HAP-1 (cell line): ENCODE measurements at regions not wholly inside any gene's neighbourhood (a gene's known extent, or its start where the extent isn't known, plus 50 kb on each side); places are given as distances from the start of the nearest gene placed in this dataset.

ENCODE experiments used
- DNase-seq, 2 experiments: peaks; one replicate each; pipeline ENCODE4 v3.0.0-alpha.2; 2016 to 2020; ENCODE audit warnings: low spot score in 2 of 2
- H3K27me3 ChIP-seq: fragments of 250-450 bp; sonication (Bioruptor Pico); 2 replicates; pipeline ENCODE4 v1.5.1; 2020; ENCODE audit warnings: low read depth, mild to moderate bottlenecking, moderate library complexity
- H3K36me3 ChIP-seq: fragments of 250-450 bp; sonication (Bioruptor Pico); replicated peaks from 2 replicates; pipeline ENCODE4 v1.5.1; 2020; ENCODE audit warnings: mild to moderate bottlenecking
- H3K4me1 ChIP-seq: fragments of 250-450 bp; sonication (Bioruptor Pico); 2 replicates; pipeline ENCODE4 v1.5.1; 2020; ENCODE audit warnings: mild to moderate bottlenecking
- H3K4me3 ChIP-seq: fragments of 250-450 bp; sonication (Bioruptor Pico); 2 replicates; pipeline ENCODE4 v1.5.1; 2020; ENCODE audit warnings: mild to moderate bottlenecking, moderate library complexity
- H3K9me3 ChIP-seq: fragments of 250-450 bp; sonication (Bioruptor Pico); 2 replicates; pipeline ENCODE4 v1.5.1; 2020; ENCODE audit warnings: mild to moderate bottlenecking, moderate library complexity
- in situ Hi-C: fragments of 300-500 bp; cut with MboI; formaldehyde crosslinking; loops from 3 replicates; pipeline ENCODE4 v1.14.3; 2020; ENCODE audit warnings: low sequenced_read_pairs, inconsistent platforms, mixed read lengths

DNA sequence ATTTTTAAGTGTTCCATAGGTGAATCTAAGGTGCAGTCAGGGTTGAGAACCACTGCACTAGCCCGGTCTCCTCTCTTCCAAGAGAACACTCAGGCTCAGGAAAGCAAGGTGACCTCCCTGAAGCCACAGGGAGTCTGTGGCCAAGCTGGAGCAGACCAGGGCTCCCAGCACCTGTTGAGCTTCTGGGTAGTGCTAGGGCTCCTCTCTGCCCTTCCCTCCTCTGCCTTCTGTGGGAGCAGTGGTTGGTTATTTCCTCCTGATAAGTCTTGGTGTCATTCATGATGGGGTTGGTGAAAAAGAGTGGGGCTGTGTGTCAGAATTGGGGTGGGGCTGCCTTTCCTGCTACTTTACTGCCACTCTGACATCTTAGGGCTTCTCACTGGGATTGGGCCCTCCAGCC is 163.1 kb upstream of the UMPS start:
- in situ Hi-C loops: no loop called here
- DNase-seq: no peak

DNA sequence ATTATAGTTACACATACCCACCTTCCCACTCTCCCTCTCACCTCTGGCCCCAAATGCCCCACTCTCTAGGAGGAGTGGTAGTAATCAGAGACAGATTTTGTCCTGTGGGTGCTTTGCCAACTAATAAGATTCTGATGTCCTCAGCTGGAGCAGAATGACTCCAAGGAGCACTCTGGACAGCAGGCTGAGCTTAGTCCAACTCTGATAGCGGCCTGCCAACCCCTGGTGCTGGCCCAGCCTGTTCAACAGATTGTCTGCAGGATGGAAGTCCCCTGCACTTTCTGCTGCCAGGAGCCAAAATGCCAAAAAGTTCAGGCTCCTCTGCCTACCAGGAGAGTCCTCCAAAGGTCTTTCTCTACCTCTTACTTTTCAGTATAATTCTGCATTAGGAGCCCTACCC is 160.5 kb upstream of the UMPS start:
- no peak overlapping the region for H3K4me3 ChIP-seq
- H3K27me3 ChIP-seq: peaks cover 4% of the 10 kb centered on the region; the same call in 1 of the 2 replicates
- in situ Hi-C loops: no loop called here
- no peak for DNase-seq
- H3K9me3 ChIP-seq: no peaks in the 10 kb centered on the region
- no peaks in the 10 kb centered on the region for H3K36me3 ChIP-seq
- H3K4me1 ChIP-seq: no peaks in the 10 kb centered on the region

More for the DNA sequence above, 163.1 kb upstream of the UMPS start:
- H3K36me3 ChIP-seq: no peaks in the 10 kb centered on the region
- no peaks in the 10 kb centered on the region for H3K9me3 ChIP-seq
- H3K27me3 ChIP-seq: peaks cover 4% of the 10 kb centered on the region; the same call in 1 of the 2 replicates
- H3K4me1 ChIP-seq: no peaks in the 10 kb centered on the region
- H3K4me3 ChIP-seq: no peak overlapping the region

GRCh38 chr3:124570232-124570631 is 160.0 kb upstream of the UMPS start:
- H3K36me3 ChIP-seq: no peaks in the 10 kb centered on the region
- no peak overlapping the region for H3K4me3 ChIP-seq
- H3K4me1 ChIP-seq: no peaks in the 10 kb centered on the region
- in situ Hi-C loops: no loop called here
- H3K9me3 ChIP-seq: no peaks in the 10 kb centered on the region
- peaks cover 4% of the 10 kb centered on the region; the same call in 1 of the 2 replicates for H3K27me3 ChIP-seq
- no peak for DNase-seq

- Histone ChIP-seq H3K27me3 (peaks cover 4% of the 10 kb centered on the region; the same call in 1 of the 2 replicates), H3K4me1 (no peaks in the 10 kb centered on the region), H3K9me3 (no peaks in the 10 kb centered on the region), H3K36me3 (no peaks in the 10 kb centered on the region), H3K4me3 (no peak overlapping the region)
- in situ Hi-C loops: no loop called here
- DNase-seq: no peak
Observed at GRCh38 chr3:124572851-124573405, 157.3 kb upstream of the UMPS start.

DNA sequence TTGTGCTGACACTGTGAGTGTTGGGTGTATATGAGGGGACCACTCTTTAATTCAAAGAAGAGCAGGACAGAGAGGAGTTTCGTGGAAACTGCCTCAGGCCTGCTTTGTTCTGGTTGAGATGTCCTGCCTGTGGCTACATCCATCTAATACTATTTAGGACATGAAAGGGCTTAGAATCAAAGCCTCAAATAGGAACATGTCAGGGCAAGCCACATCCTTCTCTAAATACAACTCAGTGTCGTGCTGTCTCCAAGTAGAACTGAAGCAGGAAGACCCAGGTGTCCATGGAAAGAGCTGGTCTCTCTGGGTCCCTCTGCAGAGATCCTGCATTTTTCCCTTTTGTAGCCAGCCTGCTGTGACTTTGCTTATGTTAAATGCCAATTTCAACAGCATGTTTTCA is 156.2 kb upstream of the UMPS start:
- DNase-seq: no peak
- in situ Hi-C loops: no loop called here

GRCh38 chr3:124576565-124577493 is 153.4 kb upstream of the UMPS start:
- Histone ChIP-seq H3K36me3 (no peaks in the 10 kb centered on the region), H3K9me3 (no peaks in the 10 kb centered on the region), H3K4me3 (no peak overlapping the region), H3K4me1 (no peaks in the 10 kb centered on the region), H3K27me3 (no peaks in the 10 kb centered on the region)
- in situ Hi-C loops: no loop called here
- no peak for DNase-seq

More for the DNA sequence above, 156.2 kb upstream of the UMPS start:
- no peaks in the 10 kb centered on the region for H3K9me3 ChIP-seq
- no peaks in the 10 kb centered on the region for H3K4me1 ChIP-seq
- H3K36me3 ChIP-seq: no peaks in the 10 kb centered on the region
- H3K27me3 ChIP-seq: peaks cover 4% of the 10 kb centered on the region; the same call in 1 of the 2 replicates
- H3K4me3 ChIP-seq: no peak overlapping the region

DNA sequence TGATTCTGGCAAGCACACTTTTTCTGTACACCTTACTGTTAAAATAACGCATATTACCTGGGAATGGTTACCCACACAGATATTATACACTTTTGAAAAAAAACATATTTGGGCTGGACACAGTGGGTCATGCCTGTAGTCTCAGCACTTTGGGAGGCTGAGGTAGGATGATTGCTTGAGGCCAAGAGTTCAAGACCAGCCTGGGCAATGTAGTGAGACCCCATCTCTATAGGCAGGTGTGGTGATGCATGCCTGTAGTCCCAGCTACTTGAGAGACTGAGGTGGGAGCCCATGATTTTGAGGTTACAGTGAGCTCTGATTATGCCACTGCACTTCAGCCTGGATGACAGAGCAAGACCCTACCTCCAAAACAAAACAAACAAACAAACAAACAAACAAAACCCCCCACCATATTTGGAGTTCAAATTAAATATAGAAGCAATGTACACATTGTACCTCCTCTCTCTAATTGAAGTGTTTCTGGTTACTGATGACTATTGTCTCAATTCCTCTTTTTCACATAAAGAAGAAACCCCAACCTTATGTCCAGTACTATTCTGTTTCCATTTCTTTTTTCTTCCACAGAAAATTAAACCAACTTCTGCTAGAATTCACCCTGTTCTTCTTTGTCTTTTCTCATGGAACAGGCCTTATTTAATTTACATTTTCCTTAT is 152.6 kb upstream of the UMPS start:
- no peaks in the 10 kb centered on the region for H3K9me3 ChIP-seq
- no peaks in the 10 kb centered on the region for H3K27me3 ChIP-seq
- in situ Hi-C loops: no loop called here
- no peaks in the 10 kb centered on the region for H3K36me3 ChIP-seq
- no peaks in the 10 kb centered on the region for H3K4me1 ChIP-seq
- DNase-seq: no peak
- H3K4me3 ChIP-seq: no peak overlapping the region

GRCh38 chr3:124579641-124580040 is 150.6 kb upstream of the UMPS start:
- in situ Hi-C loops: no loop called here
- H3K36me3 ChIP-seq: no peaks in the 10 kb centered on the region
- H3K4me1 ChIP-seq: no peaks in the 10 kb centered on the region
- no peaks in the 10 kb centered on the region for H3K9me3 ChIP-seq
- H3K27me3 ChIP-seq: no peaks in the 10 kb centered on the region; the same call in none of the 2 replicates
- H3K4me3 ChIP-seq: no peak overlapping the region
- DNase-seq: no peak

GRCh38 chr3:124582196-124582595 is 148.1 kb upstream of the UMPS start:
- no peaks in the 10 kb centered on the region for H3K9me3 ChIP-seq
- no peaks in the 10 kb centered on the region for H3K36me3 ChIP-seq
- DNase-seq: no peak
- in situ Hi-C loops: no loop called here
- no peaks in the 10 kb centered on the region for H3K4me1 ChIP-seq
- H3K27me3 ChIP-seq: peaks cover 22% of the 10 kb centered on the region
- H3K4me3 ChIP-seq: no peak overlapping the region

DNA sequence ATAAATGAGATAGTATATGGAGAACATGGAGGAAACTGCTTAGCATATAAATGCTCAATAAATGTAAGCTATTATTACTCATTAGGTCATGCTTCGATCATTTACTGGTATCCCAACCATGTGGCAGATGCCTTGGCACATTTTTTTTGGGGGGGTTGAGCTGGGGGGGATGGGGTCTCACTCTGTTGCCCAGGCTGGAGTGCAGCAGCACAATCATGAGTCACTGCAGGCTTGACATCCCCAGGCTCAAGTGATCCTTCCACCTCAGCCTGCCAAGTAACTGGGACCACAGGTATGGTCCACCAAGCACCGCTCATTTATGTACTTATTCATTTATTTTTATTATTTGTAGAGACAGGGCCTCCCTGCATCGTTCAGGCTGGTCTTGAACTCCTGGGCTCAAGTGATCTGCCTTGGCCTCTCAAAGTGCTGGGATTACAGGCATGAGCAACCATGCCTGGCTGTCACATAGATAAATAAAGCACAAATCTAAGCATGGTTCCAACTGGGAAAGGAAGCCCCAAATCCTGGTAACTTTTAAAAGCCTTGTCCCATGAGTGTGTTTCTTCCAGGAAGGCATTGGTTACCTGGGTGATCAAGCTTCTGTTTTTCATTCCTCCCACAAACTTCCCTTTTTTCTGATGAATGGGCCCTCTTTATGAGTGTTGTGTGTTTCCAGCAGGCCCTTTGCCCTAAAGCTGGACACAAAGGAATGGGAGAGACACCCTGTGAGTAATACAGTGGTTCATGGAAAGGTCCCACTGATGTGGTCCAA is 147.4 kb upstream of the UMPS start:
- H3K4me3 ChIP-seq: no peak overlapping the region
- H3K27me3 ChIP-seq: peaks cover 24% of the 10 kb centered on the region
- no peaks in the 10 kb centered on the region for H3K36me3 ChIP-seq
- H3K9me3 ChIP-seq: no peaks in the 10 kb centered on the region
- in situ Hi-C loops: no loop called here
- no peaks in the 10 kb centered on the region for H3K4me1 ChIP-seq
- DNase-seq: no peak

DNA sequence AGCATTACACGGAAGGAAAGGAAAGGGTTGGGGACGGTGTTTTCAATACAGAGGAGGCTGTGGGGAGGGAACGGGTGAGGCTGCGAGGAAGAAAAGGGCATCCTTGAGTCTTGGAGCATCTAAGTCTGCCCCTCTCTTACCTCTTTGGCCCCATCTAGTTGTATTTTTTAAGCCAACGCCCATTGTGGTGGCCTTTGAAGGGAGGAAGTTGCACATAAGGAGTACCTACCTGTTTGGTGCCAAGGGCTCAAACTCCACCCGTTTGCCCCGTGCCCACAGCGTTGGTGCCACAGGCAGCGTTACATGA is 146.1 kb upstream of the UMPS start:
- no peaks in the 10 kb centered on the region for H3K36me3 ChIP-seq
- in situ Hi-C loops: no loop called here
- no peak for DNase-seq
- no peak overlapping the region for H3K4me3 ChIP-seq
- no peaks in the 10 kb centered on the region for H3K4me1 ChIP-seq
- no peaks in the 10 kb centered on the region for H3K9me3 ChIP-seq
- H3K27me3 ChIP-seq: peaks cover 24% of the 10 kb centered on the region

DNA sequence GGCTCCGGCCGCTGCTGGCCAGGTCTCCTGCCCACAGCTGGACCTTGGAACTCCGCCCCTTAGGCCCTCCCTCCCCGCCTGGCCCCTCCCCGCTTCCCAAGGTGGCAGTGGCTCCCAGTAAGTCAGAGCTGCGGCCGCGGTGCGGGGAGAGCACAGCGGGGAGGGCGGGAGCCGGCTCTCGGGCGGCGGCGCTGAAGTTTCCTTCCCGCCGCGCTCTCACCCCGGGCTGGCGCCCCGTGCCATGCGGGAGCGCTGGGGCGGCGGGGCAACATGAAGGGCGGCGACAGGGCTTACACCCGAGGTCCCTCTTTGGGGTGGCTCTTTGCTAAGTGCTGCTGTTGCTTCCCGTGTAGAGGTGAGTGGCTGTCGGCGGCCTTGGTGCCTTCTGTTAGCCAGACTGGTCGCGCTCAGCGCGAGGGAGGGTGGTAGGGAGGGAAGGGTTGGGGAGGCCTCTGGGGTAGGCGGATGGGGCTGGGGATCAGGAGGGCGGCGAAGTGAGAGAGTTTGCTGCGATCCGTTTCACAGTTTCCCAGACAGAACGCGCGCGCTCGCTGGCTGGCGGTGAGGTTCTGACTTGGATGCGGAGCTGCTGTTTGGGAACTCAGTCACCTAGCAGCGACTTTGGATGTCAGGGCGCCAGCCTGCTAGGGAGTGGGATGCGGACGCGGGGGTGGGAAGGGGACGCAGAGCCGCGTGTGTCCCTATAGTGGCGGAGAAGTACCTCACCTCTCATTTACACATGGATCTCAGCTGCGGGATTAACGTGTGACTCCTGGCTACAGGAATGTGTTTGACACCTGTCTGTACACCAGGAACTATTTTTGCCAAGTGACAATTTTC is 145.5 kb upstream of the UMPS start:
- in situ Hi-C loops: no loop called here
- H3K27me3 ChIP-seq: peaks cover 24% of the 10 kb centered on the region
- DNase-seq: no peak

More for the DNA sequence above, 145.5 kb upstream of the UMPS start:
- H3K4me1 ChIP-seq: no peaks in the 10 kb centered on the region
- no peaks in the 10 kb centered on the region for H3K36me3 ChIP-seq
- H3K4me3 ChIP-seq: no peak overlapping the region
- H3K9me3 ChIP-seq: no peaks in the 10 kb centered on the region
